Mesothelial cell of epicardium (in vitro differentiated cells): ENCODE measurements at regions not wholly inside any gene's neighbourhood (a gene's known extent, or its start where the extent isn't known, plus 50 kb on each side); places are given as distances from the start of the nearest gene placed in this dataset.

Source experiments
- DNase-seq, 2 experiments: peaks; one replicate each; pipeline ENCODE4 v3.0.0; 2021; ENCODE audit warnings: low spot score in 2 of 2; ENCODE audit not compliant: unreplicated experiment in 2 of 2
- H3K27ac Mint-ChIP-seq: 2 replicates; pipeline ENCODE4 v1.8.0; 2021; ENCODE audit warnings: mixed read lengths
- H3K27me3 Mint-ChIP-seq: 2 replicates; pipeline ENCODE4 v1.8.0; 2021; ENCODE audit warnings: low read depth, mixed read lengths
- H3K36me3 Mint-ChIP-seq: 2 replicates; pipeline ENCODE4 v1.8.0; 2021; ENCODE audit warnings: mixed read lengths
- H3K4me1 Mint-ChIP-seq: 2 replicates; pipeline ENCODE4 v1.8.0; 2021; ENCODE audit warnings: mixed read lengths
- H3K4me3 Mint-ChIP-seq: 2 replicates; pipeline ENCODE4 v1.8.0; 2021; ENCODE audit warnings: mild to moderate bottlenecking, moderate library complexity, mixed read lengths
- H3K9me3 Mint-ChIP-seq: 2 replicates; pipeline ENCODE4 v1.8.0; 2021; ENCODE audit warnings: mixed read lengths
- CTCF ChIP-seq: fragments of 200-600 bp; sonication (generic); IDR thresholded peaks from one replicate; pipeline ENCODE4 v1.5.0; 2021; ENCODE audit warnings: antibody characterized with exemption; ENCODE audit not compliant: unreplicated experiment

- no peak for TF ChIP-seq CTCF
- no peaks in the 10 kb centered on the region for H3K4me1 Mint-ChIP-seq
- no peaks in the 10 kb centered on the region for H3K36me3 Mint-ChIP-seq
- DNase-seq = no peak
- no peaks in the 10 kb centered on the region for H3K27me3 Mint-ChIP-seq
- no peak overlapping the region for H3K27ac Mint-ChIP-seq
- no peak overlapping the region for H3K4me3 Mint-ChIP-seq
- H3K9me3 Mint-ChIP-seq = peaks cover 6% of the 10 kb centered on the region
Measured at GRCh38 chr4:92064574-92064973, 239.2 kb upstream of the GRID2 start.

GRCh38 chr4:92066485-92066884 lies 237.3 kb upstream of the GRID2 start:
- Mint-ChIP-seq H3K36me3 (no peaks in the 10 kb centered on the region), H3K4me1 (no peaks in the 10 kb centered on the region), H3K27me3 (no peaks in the 10 kb centered on the region), H3K4me3 (no peak overlapping the region), H3K27ac (no peak overlapping the region), H3K9me3 (peaks cover 19% of the 10 kb centered on the region)
- no peak for DNase-seq
- TF ChIP-seq CTCF = no peak

GRCh38 chr4:92071587-92071986 lies 232.2 kb upstream of the GRID2 start:
- Mint-ChIP-seq H3K27ac (no peak overlapping the region), H3K27me3 (no peaks in the 10 kb centered on the region), H3K36me3 (peaks cover 6% of the 10 kb centered on the region), H3K4me3 (no peak overlapping the region), H3K4me1 (no peaks in the 10 kb centered on the region), H3K9me3 (peaks cover 34% of the 10 kb centered on the region)
- no peak for DNase-seq
- no peak for TF ChIP-seq CTCF

GRCh38 chr4:92074839-92075238 lies 228.9 kb upstream of the GRID2 start:
- DNase-seq = no peak
- Mint-ChIP-seq H3K9me3 (peaks cover 25% of the 10 kb centered on the region), H3K27me3 (no peaks in the 10 kb centered on the region), H3K36me3 (peaks cover 6% of the 10 kb centered on the region), H3K4me3 (no peak overlapping the region), H3K27ac (no peak overlapping the region), H3K4me1 (no peaks in the 10 kb centered on the region)
- TF ChIP-seq CTCF = no peak

GRCh38 chr4:92090887-92091286 lies 212.9 kb upstream of the GRID2 start:
- no peaks in the 10 kb centered on the region for H3K27me3 Mint-ChIP-seq
- no peak overlapping the region for H3K4me3 Mint-ChIP-seq

More at GRCh38 chr4:92090887-92091286, 212.9 kb upstream of the GRID2 start:
- no peak for DNase-seq
- no peak for TF ChIP-seq CTCF
- no peaks in the 10 kb centered on the region for H3K36me3 Mint-ChIP-seq
- peaks cover 15% of the 10 kb centered on the region for H3K9me3 Mint-ChIP-seq
- peaks cover 5% of the 10 kb centered on the region for H3K4me1 Mint-ChIP-seq
- H3K27ac Mint-ChIP-seq = no peak overlapping the region
